ENCODE measurements at regions not wholly inside any gene's neighbourhood (a gene's known extent, or its start where the extent isn't known, plus 50 kb on each side); places are given as distances from the start of the nearest gene placed in this dataset.

DNA sequence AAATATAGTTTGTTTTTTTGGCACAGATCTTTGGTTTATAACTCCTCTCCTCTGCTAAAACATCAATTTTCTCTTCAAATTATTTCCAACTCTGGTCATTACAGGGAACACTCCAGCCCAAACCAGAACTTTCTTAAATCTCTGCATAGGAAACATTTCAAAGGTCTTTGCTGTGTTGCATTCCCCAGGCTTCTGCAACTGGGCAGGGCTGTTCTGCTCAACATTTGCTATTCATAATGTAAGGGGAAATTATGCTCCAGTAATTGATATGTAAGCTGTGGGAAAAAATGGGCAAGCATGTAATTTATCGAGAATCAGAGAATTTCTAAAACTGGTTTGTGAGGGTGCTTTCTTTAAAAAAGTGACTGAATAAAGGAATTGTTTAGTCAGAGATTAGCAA, 410.4 kb downstream of the TUSC7 start:
- TF ChIP-seq, protein P1, sequence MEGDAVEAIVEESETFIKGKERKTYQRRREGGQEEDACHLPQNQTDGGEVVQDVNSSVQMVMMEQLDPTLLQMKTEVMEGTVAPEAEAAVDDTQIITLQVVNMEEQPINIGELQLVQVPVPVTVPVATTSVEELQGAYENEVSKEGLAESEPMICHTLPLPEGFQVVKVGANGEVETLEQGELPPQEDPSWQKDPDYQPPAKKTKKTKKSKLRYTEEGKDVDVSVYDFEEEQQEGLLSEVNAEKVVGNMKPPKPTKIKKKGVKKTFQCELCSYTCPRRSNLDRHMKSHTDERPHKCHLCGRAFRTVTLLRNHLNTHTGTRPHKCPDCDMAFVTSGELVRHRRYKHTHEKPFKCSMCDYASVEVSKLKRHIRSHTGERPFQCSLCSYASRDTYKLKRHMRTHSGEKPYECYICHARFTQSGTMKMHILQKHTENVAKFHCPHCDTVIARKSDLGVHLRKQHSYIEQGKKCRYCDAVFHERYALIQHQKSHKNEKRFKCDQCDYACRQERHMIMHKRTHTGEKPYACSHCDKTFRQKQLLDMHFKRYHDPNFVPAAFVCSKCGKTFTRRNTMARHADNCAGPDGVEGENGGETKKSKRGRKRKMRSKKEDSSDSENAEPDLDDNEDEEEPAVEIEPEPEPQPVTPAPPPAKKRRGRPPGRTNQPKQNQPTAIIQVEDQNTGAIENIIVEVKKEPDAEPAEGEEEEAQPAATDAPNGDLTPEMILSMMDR (IDR thresholded peaks at IDR 0.05; ENCODE audit: insufficient read depth, low read depth, low read length), result no peak
- no peak for TF ChIP-seq EZH2 (IDR thresholded peaks at IDR 0.05; ENCODE audit: insufficient read depth, low read length)

Measured in astrocyte (in vitro differentiated cells and primary cell).